ENCODE measurements at regions not wholly inside any gene's neighbourhood (a gene's known extent, or its start where the extent isn't known, plus 50 kb on each side); places are given as distances from the start of the nearest gene placed in this dataset.

DNA sequence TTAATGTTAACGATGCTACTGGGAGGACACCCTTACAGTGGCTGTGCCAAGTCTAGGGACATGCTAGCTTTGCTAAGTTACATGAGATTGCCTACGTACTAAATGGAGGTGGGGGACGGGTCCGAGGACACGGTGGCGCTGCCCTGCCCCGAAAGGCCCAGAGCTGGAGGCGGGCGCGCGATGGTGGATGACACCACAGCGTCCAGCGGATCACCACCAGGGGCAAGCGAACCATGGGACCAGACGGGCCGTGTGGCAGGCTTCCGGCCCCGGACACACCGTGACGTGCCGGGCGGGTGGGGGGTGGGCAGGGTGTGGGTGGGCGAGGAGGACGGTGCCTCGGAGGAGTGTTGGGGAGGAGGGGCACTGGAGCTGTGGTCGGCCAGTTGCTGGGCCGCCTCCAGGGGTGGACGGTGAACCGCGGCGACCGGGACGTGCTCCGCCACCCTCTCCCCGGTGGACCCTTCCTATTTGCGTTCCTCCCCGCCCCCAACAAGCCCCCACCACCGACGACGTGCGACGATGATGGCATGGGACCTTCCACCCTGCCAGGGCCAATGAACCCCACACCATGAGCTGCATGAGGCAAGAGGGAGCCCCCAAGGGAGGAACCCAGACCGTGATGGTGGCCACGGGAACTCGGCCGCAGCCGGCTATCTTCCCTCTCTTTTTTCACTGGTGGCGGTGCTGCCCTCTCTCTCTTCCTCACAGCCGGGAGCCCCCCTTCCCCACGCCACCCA is 773.3 kb upstream of the DEFB115 start:
- Mint-ChIP-seq H3K9me3 (ENCODE audit: unreplicated experiment) (peaks cover 46% of the 10 kb centered on the region), H3K4me3 (ENCODE audit: unreplicated experiment) (no peak overlapping the region), H3K27ac (ENCODE audit: unreplicated experiment) (no peak overlapping the region), H3K36me3 (ENCODE audit: insufficient read depth, unreplicated experiment) (peaks cover 11% of the 10 kb centered on the region), H3K4me1 (ENCODE audit: low read depth, unreplicated experiment) (no peaks in the 10 kb centered on the region), H3K27me3 (ENCODE audit: insufficient read depth, unreplicated experiment) (no peaks in the 10 kb centered on the region)
- intact Hi-C loops (cut with micrococcal nuclease; ENCODE audit: unreplicated experiment), result no loop called here
- Histone ChIP-seq H3K36me3 (ENCODE audit: control insufficient read depth, insufficient read depth, low read length) (no peaks in the 10 kb centered on the region), H3K4me3 (ENCODE audit: low read depth, low read length) (no peak overlapping the region), H3K9me3 (peaks cover 42% of the 10 kb centered on the region), H3K27me3 (replicated peaks; ENCODE audit: control insufficient read depth, insufficient read depth, low read length) (no peaks in the 10 kb centered on the region), H3K4me1 (no peaks in the 10 kb centered on the region)
- BruUV-seq (replicated peaks), result no TSS peak
- TF ChIP-seq, protein P1, sequence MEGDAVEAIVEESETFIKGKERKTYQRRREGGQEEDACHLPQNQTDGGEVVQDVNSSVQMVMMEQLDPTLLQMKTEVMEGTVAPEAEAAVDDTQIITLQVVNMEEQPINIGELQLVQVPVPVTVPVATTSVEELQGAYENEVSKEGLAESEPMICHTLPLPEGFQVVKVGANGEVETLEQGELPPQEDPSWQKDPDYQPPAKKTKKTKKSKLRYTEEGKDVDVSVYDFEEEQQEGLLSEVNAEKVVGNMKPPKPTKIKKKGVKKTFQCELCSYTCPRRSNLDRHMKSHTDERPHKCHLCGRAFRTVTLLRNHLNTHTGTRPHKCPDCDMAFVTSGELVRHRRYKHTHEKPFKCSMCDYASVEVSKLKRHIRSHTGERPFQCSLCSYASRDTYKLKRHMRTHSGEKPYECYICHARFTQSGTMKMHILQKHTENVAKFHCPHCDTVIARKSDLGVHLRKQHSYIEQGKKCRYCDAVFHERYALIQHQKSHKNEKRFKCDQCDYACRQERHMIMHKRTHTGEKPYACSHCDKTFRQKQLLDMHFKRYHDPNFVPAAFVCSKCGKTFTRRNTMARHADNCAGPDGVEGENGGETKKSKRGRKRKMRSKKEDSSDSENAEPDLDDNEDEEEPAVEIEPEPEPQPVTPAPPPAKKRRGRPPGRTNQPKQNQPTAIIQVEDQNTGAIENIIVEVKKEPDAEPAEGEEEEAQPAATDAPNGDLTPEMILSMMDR (IDR thresholded peaks at IDR 0.05; ENCODE audit: insufficient read depth in 1 of 2, low read depth in 1 of 2, low read length in 1 of 2, severe bottlenecking in 1 of 2, unreplicated experiment in 1 of 2), result no peak
- POLR2A ChIA-PET, result no interaction called here
- CTCF ChIA-PET, result no interaction called here
- DNase-seq, result peak in 1 of 2 experiments; percentile 23

DNA sequence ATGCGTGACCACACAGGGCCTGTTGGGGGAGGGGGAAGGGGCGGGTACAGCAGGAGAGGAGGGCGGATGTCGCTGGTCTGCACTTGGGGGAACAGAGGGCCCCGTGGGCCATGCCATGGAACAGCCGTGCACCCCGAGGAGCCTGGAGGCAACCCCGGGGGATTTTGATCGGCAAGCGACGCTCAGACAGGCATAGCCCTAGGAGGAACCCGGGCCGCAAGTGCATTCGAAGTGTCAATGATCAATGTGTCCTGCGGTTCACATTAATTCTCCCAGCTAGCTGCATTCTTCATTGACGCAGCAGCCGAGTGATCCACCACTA is 772.8 kb upstream of the DEFB115 start:
- Mint-ChIP-seq H3K27me3 (ENCODE audit: insufficient read depth, unreplicated experiment) (no peaks in the 10 kb centered on the region), H3K4me3 (ENCODE audit: unreplicated experiment) (no peak overlapping the region), H3K9me3 (ENCODE audit: unreplicated experiment) (peaks cover 41% of the 10 kb centered on the region), H3K4me1 (ENCODE audit: low read depth, unreplicated experiment) (no peaks in the 10 kb centered on the region), H3K27ac (ENCODE audit: unreplicated experiment) (no peak overlapping the region), H3K36me3 (ENCODE audit: insufficient read depth, unreplicated experiment) (peaks cover 11% of the 10 kb centered on the region)
- intact Hi-C loops (cut with micrococcal nuclease; ENCODE audit: unreplicated experiment), result no loop called here
- TF ChIP-seq, protein P1 (IDR thresholded peaks at IDR 0.05; ENCODE audit: insufficient read depth in 1 of 2, low read depth in 1 of 2, low read length in 1 of 2, severe bottlenecking in 1 of 2, unreplicated experiment in 1 of 2), result no peak
- DNase-seq, result peak in 1 of 2 experiments; percentile 36
- CTCF ChIA-PET, result no interaction called here
- Histone ChIP-seq H3K4me1 (no peaks in the 10 kb centered on the region), H3K27me3 (replicated peaks; ENCODE audit: control insufficient read depth, insufficient read depth, low read length) (no peaks in the 10 kb centered on the region), H3K9me3 (peaks cover 42% of the 10 kb centered on the region), H3K36me3 (ENCODE audit: control insufficient read depth, insufficient read depth, low read length) (no peaks in the 10 kb centered on the region), H3K4me3 (ENCODE audit: low read depth, low read length) (no peak overlapping the region)
- POLR2A ChIA-PET, result no interaction called here
- no TSS peak for BruUV-seq (replicated peaks)

DNA sequence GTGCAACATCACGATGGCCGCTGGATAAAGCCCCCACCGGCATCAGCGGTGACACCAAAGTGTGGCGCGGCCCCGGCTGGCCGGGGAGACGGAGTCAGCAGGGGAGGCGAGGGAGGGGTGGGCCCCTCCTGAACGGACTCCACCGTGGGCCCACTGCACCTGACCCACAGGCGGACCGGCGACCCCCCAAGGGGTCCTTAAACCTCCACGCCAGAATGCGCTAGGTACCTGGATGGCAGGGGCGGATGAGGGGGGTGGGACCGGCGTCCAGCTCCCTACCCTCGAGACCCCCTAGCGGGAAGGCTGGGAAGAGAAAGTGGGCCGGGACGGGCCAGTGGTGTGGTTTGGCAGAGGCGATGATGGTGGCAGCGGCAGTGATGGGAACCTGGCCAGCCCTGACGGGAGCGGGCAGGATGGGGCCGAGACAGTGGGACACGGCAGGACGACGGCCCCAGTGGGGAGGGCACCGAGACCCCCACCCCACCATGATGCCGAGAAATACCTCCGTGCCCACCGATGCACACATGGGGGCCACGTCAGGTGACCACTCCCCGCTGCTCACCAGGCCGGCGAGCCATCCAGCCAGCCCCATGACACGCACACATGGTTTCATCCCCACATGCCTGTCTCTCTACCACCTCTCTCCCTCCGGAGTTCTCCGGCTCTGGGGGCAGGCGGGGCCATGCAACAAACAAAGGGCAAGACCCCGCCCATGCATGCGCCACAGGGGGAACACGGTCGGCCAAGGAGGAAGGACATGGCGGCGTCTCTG is 771.9 kb upstream of the DEFB115 start:
- Histone ChIP-seq H3K4me3 (ENCODE audit: low read depth, low read length) (no peak overlapping the region), H3K36me3 (ENCODE audit: control insufficient read depth, insufficient read depth, low read length) (no peaks in the 10 kb centered on the region), H3K9me3 (peaks cover 40% of the 10 kb centered on the region), H3K27me3 (replicated peaks; ENCODE audit: control insufficient read depth, insufficient read depth, low read length) (no peaks in the 10 kb centered on the region), H3K4me1 (no peaks in the 10 kb centered on the region)
- intact Hi-C loops (cut with micrococcal nuclease; ENCODE audit: unreplicated experiment), result no loop called here
- peak in 1 of 2 experiments; percentile 35 for DNase-seq
- ChIA-PET CTCF (no interaction called here), POLR2A (no interaction called here)
- Mint-ChIP-seq H3K4me3 (ENCODE audit: unreplicated experiment) (no peak overlapping the region), H3K9me3 (ENCODE audit: unreplicated experiment) (peaks cover 35% of the 10 kb centered on the region), H3K36me3 (ENCODE audit: insufficient read depth, unreplicated experiment) (peaks cover 12% of the 10 kb centered on the region), H3K4me1 (ENCODE audit: low read depth, unreplicated experiment) (no peaks in the 10 kb centered on the region), H3K27me3 (ENCODE audit: insufficient read depth, unreplicated experiment) (no peaks in the 10 kb centered on the region), H3K27ac (ENCODE audit: unreplicated experiment) (no peak overlapping the region)
- no TSS peak for BruUV-seq (replicated peaks)
- TF ChIP-seq, protein P1 (IDR thresholded peaks at IDR 0.05; ENCODE audit: insufficient read depth in 1 of 2, low read depth in 1 of 2, low read length in 1 of 2, severe bottlenecking in 1 of 2, unreplicated experiment in 1 of 2), result no peak

Data from Caco-2 (cell line).